Activated naive CD4-positive, alpha-beta T cell treated with anti-CD3 and anti-CD28 coated beads, Interleukin-2, amount 10 ng/mL, durations not matched to agents 7 days and 5 days (primary cell): ENCODE measurements at regions not wholly inside any gene's neighbourhood (a gene's known extent, or its start where the extent isn't known, plus 50 kb on each side); places are given as distances from the start of the nearest gene placed in this dataset.
"Not testable (repeated sequence)": the region's sequence is repeated elsewhere in the genome, so short reads cannot be mapped to it uniquely, and the experiment has no call there.

Experiments
- CTCF ChIA-PET: fragments of 350-600 bp; sonication (Branson Sonifier 250); formaldehyde crosslinking; loops from one replicate; lab custom pipeline; 2021; ENCODE audit warnings: antibody characterized with exemption; lab: Charles Lee
- DNase-seq: peaks from one replicate; pipeline ENCODE4 v3.0.0-alpha.2; 2020
- H3K27ac Mint-ChIP-seq: one replicate; pipeline ENCODE4 v1.8.0; 2021; ENCODE audit warnings: mild to moderate bottlenecking, moderate library complexity, mixed read lengths
- H3K27me3 Mint-ChIP-seq: one replicate; pipeline ENCODE4 v1.8.0; 2021; ENCODE audit warnings: mild to moderate bottlenecking, mixed read lengths
- H3K36me3 Mint-ChIP-seq: one replicate; pipeline ENCODE4 v1.8.0; 2021; ENCODE audit warnings: mixed read lengths
- H3K4me1 Mint-ChIP-seq: one replicate; pipeline ENCODE4 v1.8.0; 2021; ENCODE audit warnings: mixed read lengths
- H3K4me3 Mint-ChIP-seq: one replicate; pipeline ENCODE4 v1.8.0; 2021; ENCODE audit warnings: mild to moderate bottlenecking, moderate library complexity, mixed read lengths
- H3K9me3 Mint-ChIP-seq: one replicate; pipeline ENCODE4 v1.8.0; 2021; ENCODE audit warnings: mixed read lengths

DNA sequence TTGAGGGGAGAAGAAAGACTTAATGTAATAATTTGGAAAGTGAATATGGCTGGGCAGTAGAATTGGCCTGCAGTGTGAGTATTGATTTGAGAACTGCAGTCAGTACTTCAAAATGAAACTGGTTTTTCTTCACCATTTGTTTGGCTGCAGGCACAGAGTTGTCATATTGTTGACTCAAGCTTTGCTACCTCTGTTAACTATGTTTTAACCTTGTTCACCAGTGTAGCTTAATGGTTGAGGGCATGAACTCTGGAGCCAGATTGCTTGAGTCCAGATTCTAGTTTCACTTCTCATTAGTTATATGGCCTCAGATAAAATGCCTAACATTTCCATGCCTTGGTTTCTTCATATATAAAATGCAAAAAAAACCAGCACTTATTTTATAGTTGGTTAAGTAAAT, 64.1 kb downstream of the CFAP44 start:
- Mint-ChIP-seq H3K36me3 (peaks cover 4% of the 10 kb centered on the region), H3K4me3 (no peak overlapping the region)
- CTCF ChIA-PET: no interaction called here

GRCh38 chr3:113374078-113374477, 67.2 kb downstream of the CFAP44 start:
- Mint-ChIP-seq H3K27ac (no peak overlapping the region), H3K9me3 (peaks cover 5% of the 10 kb centered on the region), H3K36me3 (peaks cover 2% of the 10 kb centered on the region), H3K27me3 (no peaks in the 10 kb centered on the region), H3K4me3 (no peak overlapping the region), H3K4me1 (no peaks in the 10 kb centered on the region)
- DNase-seq: no peak
- CTCF ChIA-PET: no interaction called here

More for the DNA sequence above, 64.1 kb downstream of the CFAP44 start:
- H3K27ac Mint-ChIP-seq: no peak overlapping the region
- H3K27me3 Mint-ChIP-seq: no peaks in the 10 kb centered on the region
- H3K4me1 Mint-ChIP-seq: no peaks in the 10 kb centered on the region
- H3K9me3 Mint-ChIP-seq: no peaks in the 10 kb centered on the region
- DNase-seq: no peak

DNA sequence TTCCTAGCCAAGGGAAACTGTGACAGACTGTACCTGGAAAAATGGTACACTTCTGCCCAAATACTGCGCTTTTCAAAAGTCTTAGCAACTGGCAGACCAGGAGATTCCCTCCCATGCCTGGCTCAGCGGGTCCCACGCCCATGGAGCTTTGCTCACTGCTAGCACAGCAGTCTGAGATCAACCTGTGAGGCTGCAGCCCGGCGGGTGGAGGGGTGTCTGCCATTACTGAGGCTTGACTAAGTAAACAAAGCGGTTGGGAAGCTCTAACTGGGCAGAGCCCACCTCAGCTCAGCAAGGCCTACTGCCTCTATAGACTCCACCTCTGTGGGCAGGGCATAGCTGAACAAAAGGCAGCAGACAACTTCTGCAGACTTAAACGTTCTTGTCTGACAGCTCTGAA, 74.5 kb downstream of the CFAP44 start:
- H3K4me3 Mint-ChIP-seq, H3K36me3 Mint-ChIP-seq, H3K9me3 Mint-ChIP-seq, H3K27ac Mint-ChIP-seq, H3K27me3 Mint-ChIP-seq, DNase-seq, H3K4me1 Mint-ChIP-seq: not testable (repeated sequence)
- CTCF ChIA-PET: interaction anchor here (0.6 kb wide), 1 partner anchor 87 kb away, joined by 3 read pairs; no protein-coding TSS in a partner anchor

DNA sequence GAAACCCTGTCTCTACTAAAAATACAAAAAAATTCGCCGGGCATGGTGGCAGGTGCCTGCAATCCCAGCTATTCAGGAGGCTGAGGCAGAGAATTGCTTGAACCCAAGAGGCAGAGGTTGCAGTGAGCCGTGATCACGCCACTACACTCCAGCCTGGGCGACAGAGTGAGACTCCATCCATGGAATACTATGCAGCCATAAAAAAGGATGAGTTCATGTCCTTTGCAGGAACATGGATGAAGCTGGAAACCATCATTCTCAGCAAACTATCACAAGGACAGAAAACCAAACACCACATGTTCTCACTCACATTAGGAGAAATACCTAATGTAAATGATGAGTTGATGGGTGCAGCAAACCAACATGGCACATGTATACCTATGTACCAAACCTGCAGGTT, 86.0 kb downstream of the CFAP44 start:
- DNase-seq, H3K4me3 Mint-ChIP-seq, H3K9me3 Mint-ChIP-seq, H3K27me3 Mint-ChIP-seq, H3K4me1 Mint-ChIP-seq, H3K36me3 Mint-ChIP-seq, CTCF ChIA-PET, H3K27ac Mint-ChIP-seq: not testable (repeated sequence)

DNA sequence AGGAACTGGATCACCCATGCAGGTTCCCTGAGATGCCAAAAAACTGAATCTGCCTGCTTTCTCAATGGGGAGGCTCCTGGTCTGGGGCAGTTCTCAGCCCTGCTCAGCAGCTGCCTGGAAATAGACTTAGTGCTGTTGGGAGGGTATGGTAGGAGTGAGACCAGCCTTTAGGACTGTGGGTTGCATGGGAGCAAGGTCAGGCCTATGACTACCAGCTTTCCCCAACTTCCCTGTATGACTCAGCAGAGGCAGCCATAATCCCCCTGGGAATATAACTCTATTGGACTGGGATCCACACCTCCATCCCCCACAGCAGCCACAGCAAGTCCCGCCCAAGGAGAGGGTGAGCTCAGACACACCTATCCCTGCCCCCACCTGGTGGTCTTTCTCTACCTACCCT, 87.0 kb downstream of the CFAP44 start:
- DNase-seq: no peak
- no peaks in the 10 kb centered on the region for H3K9me3 Mint-ChIP-seq
- no peak overlapping the region for H3K27ac Mint-ChIP-seq
- no peaks in the 10 kb centered on the region for H3K27me3 Mint-ChIP-seq
- H3K4me3 Mint-ChIP-seq: no peak overlapping the region
- CTCF ChIA-PET: no interaction called here
- H3K36me3 Mint-ChIP-seq: no peaks in the 10 kb centered on the region
- H3K4me1 Mint-ChIP-seq: no peaks in the 10 kb centered on the region

DNA sequence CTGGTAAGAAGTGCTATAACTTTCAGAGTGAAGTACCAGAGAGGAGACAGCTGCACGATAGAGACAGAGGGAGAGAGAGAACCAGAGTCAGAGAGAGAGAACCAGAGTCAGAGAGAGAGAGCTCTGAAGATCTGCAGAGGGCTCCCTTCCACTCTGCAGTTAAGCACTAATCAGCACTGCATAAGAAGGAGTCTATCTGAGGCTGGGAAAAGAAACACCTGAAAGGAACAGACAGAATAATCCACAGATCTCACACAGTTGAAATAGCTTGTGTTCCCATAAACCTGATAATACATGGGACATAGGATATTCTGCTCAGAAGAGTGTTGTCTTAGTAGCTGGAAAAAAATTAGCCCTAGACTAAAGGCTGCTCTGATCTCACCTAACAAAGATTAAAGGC, 87.6 kb downstream of the CFAP44 start:
- Mint-ChIP-seq H3K27ac (no peak overlapping the region), H3K4me3 (no peak overlapping the region), H3K9me3 (no peaks in the 10 kb centered on the region), H3K36me3 (no peaks in the 10 kb centered on the region), H3K4me1 (no peaks in the 10 kb centered on the region), H3K27me3 (no peaks in the 10 kb centered on the region)
- CTCF ChIA-PET: no interaction called here
- DNase-seq: no peak

DNA sequence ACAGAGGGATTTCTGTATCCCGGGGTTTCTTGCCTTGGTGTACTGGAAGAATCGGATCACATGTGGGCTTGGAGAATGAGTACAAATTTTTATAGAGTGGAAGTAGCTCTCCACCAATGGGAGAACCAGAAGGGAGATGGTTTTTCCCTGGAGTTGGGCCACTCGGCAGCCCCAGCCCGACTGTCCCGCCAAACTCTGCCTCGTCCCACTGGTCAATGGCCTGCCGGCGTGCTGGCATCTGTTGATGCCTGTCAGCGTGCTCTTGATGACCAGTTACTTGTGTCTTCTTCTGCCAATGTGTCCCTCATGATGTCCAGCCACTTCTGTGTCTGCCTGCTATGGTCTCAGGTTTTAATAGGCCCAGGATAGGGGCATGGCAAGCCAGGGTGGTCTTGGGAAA, 100.5 kb downstream of the CFAP44 start:
- no peak overlapping the region for H3K27ac Mint-ChIP-seq
- H3K27me3 Mint-ChIP-seq: no peaks in the 10 kb centered on the region
- DNase-seq: no peak
- H3K4me3 Mint-ChIP-seq: no peak overlapping the region
- H3K36me3 Mint-ChIP-seq: no peaks in the 10 kb centered on the region
- CTCF ChIA-PET: no interaction called here
- no peaks in the 10 kb centered on the region for H3K4me1 Mint-ChIP-seq
- no peaks in the 10 kb centered on the region for H3K9me3 Mint-ChIP-seq

GRCh38 chr3:113339616-113340244, 101.6 kb downstream of the CFAP44 start:
- no peak for DNase-seq
- H3K27ac Mint-ChIP-seq: no peak overlapping the region
- CTCF ChIA-PET: no interaction called here
- H3K27me3 Mint-ChIP-seq: no peaks in the 10 kb centered on the region
- no peaks in the 10 kb centered on the region for H3K36me3 Mint-ChIP-seq
- no peaks in the 10 kb centered on the region for H3K4me1 Mint-ChIP-seq
- H3K4me3 Mint-ChIP-seq: no peak overlapping the region
- H3K9me3 Mint-ChIP-seq: no peaks in the 10 kb centered on the region
